OCI-LY1 (cell line): ENCODE measurements at regions not wholly inside any gene's neighbourhood (a gene's known extent, or its start where the extent isn't known, plus 50 kb on each side); places are given as distances from the start of the nearest gene placed in this dataset.
"Not testable (repeated sequence)": the region's sequence is repeated elsewhere in the genome, so short reads cannot be mapped to it uniquely, and the experiment has no call there.

Source experiments
- H2AFZ ChIP-seq: fragments of 200-600 bp; sonication (generic), shearing (Covaris generic); 2 replicates; pipeline ENCODE4 v1.6.0; 2014; ENCODE audit warnings: antibody characterized with exemption, mild to moderate bottlenecking, low read length
- H3F3A ChIP-seq: fragments of 200-600 bp; sonication (generic), shearing (Covaris generic); 2 replicates; pipeline ENCODE4 v1.6.0; 2014; ENCODE audit warnings: mild to moderate bottlenecking, antibody characterized with exemption, low read length, moderate library complexity; ENCODE audit not compliant: insufficient read depth
- H3K27ac ChIP-seq: fragments of 200-600 bp; sonication (generic); 2 replicates; pipeline ENCODE4 v1.5.1; 2014; ENCODE audit warnings: low read length, mixed run types, mild to moderate bottlenecking, low read depth; ENCODE audit not compliant: poor library complexity, severe bottlenecking
- H3K27me3 ChIP-seq: fragments of 200-600 bp; sonication (generic); 2 replicates; pipeline ENCODE4 v1.6.0; 2014; ENCODE audit warnings: antibody characterized with exemption, mild to moderate bottlenecking, low read length, moderate library complexity; ENCODE audit not compliant: insufficient read depth
- H3K36me3 ChIP-seq: fragments of 200-600 bp; sonication (generic); 2 replicates; pipeline ENCODE4 v1.6.1; 2014; ENCODE audit warnings: mild to moderate bottlenecking, antibody characterized with exemption, low read length, moderate library complexity, mixed read lengths; ENCODE audit not compliant: insufficient read depth
- H3K4me1 ChIP-seq: fragments of 200-600 bp; sonication (generic); 2 replicates; pipeline ENCODE4 v1.5.1; 2014; ENCODE audit warnings: mild to moderate bottlenecking, low read length, moderate library complexity; ENCODE audit not compliant: insufficient read depth, severe bottlenecking
- H3K4me2 ChIP-seq: fragments of 200-600 bp; sonication (generic), shearing (Covaris generic); 2 replicates; pipeline ENCODE4 v1.6.1; 2014; ENCODE audit warnings: low read length
- H3K4me3 ChIP-seq: fragments of 200-600 bp; sonication (generic); 2 replicates; pipeline ENCODE4 v1.5.1; 2014; ENCODE audit warnings: low read length, low read depth, mild to moderate bottlenecking, mixed read lengths; ENCODE audit not compliant: poor library complexity, severe bottlenecking
- H3K79me2 ChIP-seq: fragments of 200-600 bp; shearing (Covaris generic); 2 replicates; pipeline ENCODE4 v1.6.1; 2016; ENCODE audit warnings: mixed run types, low read length, mixed read lengths; ENCODE audit not compliant: insufficient read depth
- H3K9ac ChIP-seq: fragments of 200-600 bp; sonication (generic), shearing (Covaris generic); 2 replicates; pipeline ENCODE4 v1.6.1; 2014; ENCODE audit warnings: mild to moderate bottlenecking, low read length, mixed read lengths
- H3K9me2 ChIP-seq: fragments of 200-600 bp; sonication (generic), shearing (Covaris generic); 2 replicates; pipeline ENCODE4 v1.6.1; 2014; ENCODE audit warnings: low read depth, mild to moderate bottlenecking, low read length, mixed read lengths
- H3K9me3 ChIP-seq: fragments of 200-600 bp; shearing (Covaris generic); 2 replicates; pipeline ENCODE4 v1.6.1; 2014; ENCODE audit warnings: low read length, mixed read lengths
- H4K20me1 ChIP-seq: fragments of 200-600 bp; sonication (generic), shearing (Covaris generic); 2 replicates; pipeline ENCODE4 v1.6.0; 2016; ENCODE audit warnings: mild to moderate bottlenecking, low read length; ENCODE audit not compliant: insufficient read depth
- EZH2 ChIP-seq: fragments of 200-600 bp; sonication (generic), shearing (Covaris generic); IDR thresholded peaks from 2 replicates; pipeline ENCODE4 v1.8.0; 2017; ENCODE audit warnings: borderline replicate concordance, mixed run types, mild to moderate bottlenecking, antibody characterized with exemption, low read length, moderate library complexity, mixed read lengths
- TF ChIP-seq, protein P1 (sequence below): fragments of 200-600 bp; sonication (generic), shearing (Covaris generic); IDR thresholded peaks from 2 replicates; pipeline ENCODE4 v1.5.1; 2017; ENCODE audit warnings: mild to moderate bottlenecking, antibody characterized with exemption, low read length, moderate library complexity, mixed read lengths

DNA sequence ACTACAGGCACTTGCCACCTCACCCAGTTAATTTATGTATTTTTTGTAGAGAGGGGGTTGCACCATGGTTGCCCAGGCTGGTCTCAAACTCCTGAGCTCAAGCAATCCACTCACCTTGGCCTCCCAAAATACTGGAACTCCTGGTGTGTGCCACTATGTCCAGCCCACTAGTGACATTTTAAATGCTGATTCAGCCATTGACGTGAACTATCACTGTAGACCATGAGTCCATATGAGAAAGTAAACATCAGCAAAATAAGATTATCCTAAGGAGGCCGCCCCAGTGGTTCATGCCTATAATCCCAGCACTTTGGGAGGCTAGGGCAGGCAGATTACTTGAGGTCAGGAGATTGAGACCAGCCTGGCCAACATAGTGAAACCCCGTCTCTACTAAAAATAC, 488.1 kb upstream of the EDIL3 start:
- no peak overlapping the region for H3K9ac ChIP-seq
- TF ChIP-seq, protein P1, sequence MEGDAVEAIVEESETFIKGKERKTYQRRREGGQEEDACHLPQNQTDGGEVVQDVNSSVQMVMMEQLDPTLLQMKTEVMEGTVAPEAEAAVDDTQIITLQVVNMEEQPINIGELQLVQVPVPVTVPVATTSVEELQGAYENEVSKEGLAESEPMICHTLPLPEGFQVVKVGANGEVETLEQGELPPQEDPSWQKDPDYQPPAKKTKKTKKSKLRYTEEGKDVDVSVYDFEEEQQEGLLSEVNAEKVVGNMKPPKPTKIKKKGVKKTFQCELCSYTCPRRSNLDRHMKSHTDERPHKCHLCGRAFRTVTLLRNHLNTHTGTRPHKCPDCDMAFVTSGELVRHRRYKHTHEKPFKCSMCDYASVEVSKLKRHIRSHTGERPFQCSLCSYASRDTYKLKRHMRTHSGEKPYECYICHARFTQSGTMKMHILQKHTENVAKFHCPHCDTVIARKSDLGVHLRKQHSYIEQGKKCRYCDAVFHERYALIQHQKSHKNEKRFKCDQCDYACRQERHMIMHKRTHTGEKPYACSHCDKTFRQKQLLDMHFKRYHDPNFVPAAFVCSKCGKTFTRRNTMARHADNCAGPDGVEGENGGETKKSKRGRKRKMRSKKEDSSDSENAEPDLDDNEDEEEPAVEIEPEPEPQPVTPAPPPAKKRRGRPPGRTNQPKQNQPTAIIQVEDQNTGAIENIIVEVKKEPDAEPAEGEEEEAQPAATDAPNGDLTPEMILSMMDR, result no peak
- TF ChIP-seq EZH2, result no peak
- H3K9me2 ChIP-seq, result no peaks in the 10 kb centered on the region
- H2AFZ ChIP-seq, result no peak overlapping the region
- H3K27ac ChIP-seq, result no peak overlapping the region
- no peaks in the 10 kb centered on the region for H3K27me3 ChIP-seq
- H3K4me3 ChIP-seq, result no peak overlapping the region
- no peaks in the 10 kb centered on the region for H3K79me2 ChIP-seq
- H3K9me3 ChIP-seq, result no peaks in the 10 kb centered on the region
- H3K4me2 ChIP-seq, result no peak overlapping the region
- H3K4me1 ChIP-seq, result no peaks in the 10 kb centered on the region
- no peaks in the 10 kb centered on the region for H3K36me3 ChIP-seq
- no peaks in the 10 kb centered on the region for H4K20me1 ChIP-seq
- H3F3A ChIP-seq, result no peaks in the 10 kb centered on the region

DNA sequence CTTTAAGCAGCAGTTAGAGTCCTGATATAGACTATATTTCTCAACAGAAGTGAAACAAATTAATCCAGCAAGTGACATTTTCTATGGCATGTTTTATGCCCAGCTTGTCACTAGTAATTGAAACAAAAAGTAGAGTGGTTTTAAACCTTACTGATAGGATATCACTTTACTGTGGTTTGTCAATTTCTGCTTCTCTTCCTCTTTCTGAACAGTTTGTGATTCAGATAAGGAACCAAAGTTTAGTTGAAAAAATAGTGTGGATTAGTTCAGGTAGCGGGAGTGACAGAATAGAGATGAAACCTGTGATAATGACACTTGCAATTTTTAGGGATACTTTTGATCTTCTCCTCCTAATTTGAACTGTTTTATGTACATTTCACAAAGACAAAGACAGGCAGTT, 485.7 kb upstream of the EDIL3 start:
- Histone ChIP-seq H3K4me2 (no peak overlapping the region), H3K9ac (no peak overlapping the region), H3F3A (no peaks in the 10 kb centered on the region)

DNA sequence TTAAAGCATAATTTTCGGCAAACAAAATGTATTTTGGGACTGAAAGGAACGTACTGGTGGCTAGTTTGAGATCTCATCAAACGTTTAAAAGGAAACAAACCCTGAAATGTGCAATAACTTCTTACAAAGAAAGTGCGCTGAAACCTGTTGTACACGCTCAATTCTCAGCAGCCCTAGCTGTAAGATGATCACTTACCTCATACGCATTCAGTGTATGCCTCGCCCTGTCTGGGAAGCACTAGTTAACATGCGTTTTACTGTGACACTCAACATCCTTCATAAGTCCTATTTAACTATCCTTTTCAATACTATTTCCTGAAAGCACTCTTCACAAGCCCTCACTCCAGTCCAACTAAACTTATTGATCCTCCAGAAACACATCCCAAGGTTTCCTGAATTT, 485.0 kb upstream of the EDIL3 start:
- H4K20me1 ChIP-seq, result no peaks in the 10 kb centered on the region
- no peaks in the 10 kb centered on the region for H3F3A ChIP-seq
- no peak overlapping the region for H3K9ac ChIP-seq
- H3K79me2 ChIP-seq, result no peaks in the 10 kb centered on the region
- no peak overlapping the region for H3K4me3 ChIP-seq
- H3K27ac ChIP-seq, result no peak overlapping the region
- H3K9me2 ChIP-seq, result no peaks in the 10 kb centered on the region
- H2AFZ ChIP-seq, result no peak overlapping the region
- H3K27me3 ChIP-seq, result no peaks in the 10 kb centered on the region
- no peaks in the 10 kb centered on the region for H3K4me1 ChIP-seq
- TF ChIP-seq, protein P1, result no peak
- TF ChIP-seq EZH2, result no peak
- no peaks in the 10 kb centered on the region for H3K36me3 ChIP-seq
- no peak overlapping the region for H3K4me2 ChIP-seq
- no peaks in the 10 kb centered on the region for H3K9me3 ChIP-seq

More for the DNA sequence above, 485.7 kb upstream of the EDIL3 start:
- no peak overlapping the region for H3K4me3 ChIP-seq
- H3K36me3 ChIP-seq, result no peaks in the 10 kb centered on the region
- H3K27me3 ChIP-seq, result no peaks in the 10 kb centered on the region
- no peaks in the 10 kb centered on the region for H3K9me3 ChIP-seq
- no peaks in the 10 kb centered on the region for H3K9me2 ChIP-seq
- H2AFZ ChIP-seq, result no peak overlapping the region
- no peaks in the 10 kb centered on the region for H4K20me1 ChIP-seq
- no peaks in the 10 kb centered on the region for H3K4me1 ChIP-seq
- H3K79me2 ChIP-seq, result no peaks in the 10 kb centered on the region
- TF ChIP-seq, protein P1, result no peak
- TF ChIP-seq EZH2, result no peak
- no peak overlapping the region for H3K27ac ChIP-seq

DNA sequence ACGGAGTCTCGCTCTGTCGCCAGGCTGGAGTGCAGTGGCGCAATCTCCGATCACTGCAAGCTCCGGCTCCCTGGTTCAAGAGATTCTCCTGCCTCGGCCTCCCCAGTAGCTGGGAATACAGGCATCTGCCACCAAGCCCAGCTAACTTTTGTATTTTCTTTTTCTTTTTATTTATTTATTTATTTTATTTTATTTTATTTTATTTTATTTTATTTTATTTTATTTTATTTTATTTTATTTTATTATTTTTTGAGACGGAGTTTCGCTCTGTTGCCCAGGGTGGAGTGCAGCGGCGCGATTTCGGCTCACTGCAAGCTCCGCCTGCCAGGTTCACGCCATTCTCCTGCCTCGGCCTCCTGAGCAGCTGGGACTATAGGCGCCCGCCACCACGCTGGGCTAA, 479.3 kb upstream of the EDIL3 start:
- not testable (repeated sequence) for H3K4me3 ChIP-seq, H3K4me1 ChIP-seq, H3K9me2 ChIP-seq, H3K4me2 ChIP-seq, H4K20me1 ChIP-seq, H3K36me3 ChIP-seq, H2AFZ ChIP-seq, H3K27me3 ChIP-seq, H3K79me2 ChIP-seq, H3K9ac ChIP-seq, H3F3A ChIP-seq, H3K27ac ChIP-seq, H3K9me3 ChIP-seq
